ENCODE measurements at regions not wholly inside any gene's neighbourhood (a gene's known extent, or its start where the extent isn't known, plus 50 kb on each side); places are given as distances from the start of the nearest gene placed in this dataset.

DNA sequence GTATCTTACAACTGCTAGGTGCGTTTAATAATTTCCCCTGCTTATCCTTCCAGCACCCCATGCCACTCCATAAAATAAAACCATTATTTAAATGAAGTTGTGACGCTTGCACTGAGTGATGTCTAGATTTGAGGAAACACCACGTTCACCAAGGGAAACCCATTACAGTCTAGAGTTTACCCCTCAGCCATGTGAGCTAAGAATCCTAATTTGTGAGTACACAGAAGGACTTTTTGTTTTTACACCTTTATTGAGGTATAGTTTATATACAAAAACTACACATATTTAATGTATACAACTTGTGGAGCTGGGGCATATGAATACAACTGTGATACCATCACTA lies 326.8 kb downstream of the RAPGEF2 start:
- TF ChIP-seq EP300 (IDR thresholded peaks at IDR 0.05): no peak
- TF ChIP-seq, protein P1, sequence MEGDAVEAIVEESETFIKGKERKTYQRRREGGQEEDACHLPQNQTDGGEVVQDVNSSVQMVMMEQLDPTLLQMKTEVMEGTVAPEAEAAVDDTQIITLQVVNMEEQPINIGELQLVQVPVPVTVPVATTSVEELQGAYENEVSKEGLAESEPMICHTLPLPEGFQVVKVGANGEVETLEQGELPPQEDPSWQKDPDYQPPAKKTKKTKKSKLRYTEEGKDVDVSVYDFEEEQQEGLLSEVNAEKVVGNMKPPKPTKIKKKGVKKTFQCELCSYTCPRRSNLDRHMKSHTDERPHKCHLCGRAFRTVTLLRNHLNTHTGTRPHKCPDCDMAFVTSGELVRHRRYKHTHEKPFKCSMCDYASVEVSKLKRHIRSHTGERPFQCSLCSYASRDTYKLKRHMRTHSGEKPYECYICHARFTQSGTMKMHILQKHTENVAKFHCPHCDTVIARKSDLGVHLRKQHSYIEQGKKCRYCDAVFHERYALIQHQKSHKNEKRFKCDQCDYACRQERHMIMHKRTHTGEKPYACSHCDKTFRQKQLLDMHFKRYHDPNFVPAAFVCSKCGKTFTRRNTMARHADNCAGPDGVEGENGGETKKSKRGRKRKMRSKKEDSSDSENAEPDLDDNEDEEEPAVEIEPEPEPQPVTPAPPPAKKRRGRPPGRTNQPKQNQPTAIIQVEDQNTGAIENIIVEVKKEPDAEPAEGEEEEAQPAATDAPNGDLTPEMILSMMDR (IDR thresholded peaks at IDR 0.05): no peak
- TF ChIP-seq POLR2A (IDR thresholded peaks at IDR 0.05): no peak
- Histone ChIP-seq H3K27me3 (no peaks in the 10 kb centered on the region), H3K4me1 (ENCODE audit: insufficient read depth) (no peaks in the 10 kb centered on the region), H3K36me3 (no peaks in the 10 kb centered on the region), H3K27ac (no peak overlapping the region), H3K4me3 (no peak overlapping the region), H3K9me3 (no peaks in the 10 kb centered on the region)
- no peak for DNase-seq
- intact Hi-C loops (cut with DNase I): no loop called here
- WGBS, 3 donors: 60 to 73% (median 68%) methylated on average over 3 of the region's 3 CpGs

DNA sequence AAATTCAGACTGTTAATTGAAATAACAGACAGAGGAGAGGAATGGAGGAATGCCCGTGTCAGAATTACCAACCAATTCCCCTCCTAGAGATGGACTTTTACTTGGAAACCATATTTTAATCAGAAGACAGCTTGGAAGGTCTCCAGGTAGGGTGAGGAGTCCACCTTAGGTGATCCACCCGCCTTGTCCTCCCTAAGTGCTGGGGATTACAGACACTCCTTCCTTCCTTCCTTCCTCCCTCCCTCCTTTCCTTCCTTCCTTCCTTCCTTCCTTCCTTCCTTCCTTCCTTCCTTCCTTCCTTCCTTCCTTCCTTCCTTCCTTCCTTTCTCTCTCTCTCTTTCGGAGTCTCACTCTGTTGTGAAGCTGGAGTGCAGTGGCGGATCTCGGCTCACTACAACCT lies 328.0 kb downstream of the RAPGEF2 start:
- Histone ChIP-seq H3K27me3 (no peaks in the 10 kb centered on the region), H3K27ac (no peak overlapping the region), H3K9me3 (no peaks in the 10 kb centered on the region), H3K4me1 (ENCODE audit: insufficient read depth) (no peaks in the 10 kb centered on the region), H3K36me3 (no peaks in the 10 kb centered on the region), H3K4me3 (no peak overlapping the region)
- TF ChIP-seq, protein P1 (IDR thresholded peaks at IDR 0.05): no peak
- TF ChIP-seq EP300 (IDR thresholded peaks at IDR 0.05) (no peak), POLR2A (IDR thresholded peaks at IDR 0.05) (no peak)
- DNase-seq: no peak
- intact Hi-C loops (cut with DNase I): no loop called here
- WGBS, 3 donors: 93 to 94% (median 94%) methylated on average over 5 of the region's 5 CpGs

DNA sequence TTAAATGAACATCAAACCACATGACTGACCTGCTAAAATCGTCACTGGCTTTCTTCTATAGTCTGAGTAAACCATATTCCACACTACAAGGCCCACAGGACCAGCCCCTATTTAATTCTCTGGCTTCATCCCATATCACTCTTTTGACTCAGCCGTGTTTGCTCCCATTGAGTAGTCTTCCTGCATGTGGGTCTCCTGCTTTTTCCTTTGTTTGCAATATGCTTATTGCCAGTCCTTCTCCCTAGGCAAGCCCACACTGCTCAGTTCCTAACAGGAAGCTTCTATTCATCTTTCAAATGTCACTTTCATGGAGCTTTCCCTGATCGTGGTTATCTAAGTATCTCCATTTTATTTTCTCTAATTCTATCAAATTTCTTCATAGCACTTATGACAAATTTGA lies 329.6 kb downstream of the RAPGEF2 start:
- intact Hi-C loops (cut with DNase I): no loop called here
- TF ChIP-seq, protein P1 (IDR thresholded peaks at IDR 0.05): no peak
- no peak for TF ChIP-seq EP300 (IDR thresholded peaks at IDR 0.05)
- no peak for TF ChIP-seq POLR2A (IDR thresholded peaks at IDR 0.05)
- Histone ChIP-seq H3K4me1 (ENCODE audit: insufficient read depth) (no peaks in the 10 kb centered on the region), H3K36me3 (no peaks in the 10 kb centered on the region), H3K9me3 (no peaks in the 10 kb centered on the region), H3K27ac (no peak overlapping the region), H3K4me3 (no peak overlapping the region), H3K27me3 (no peaks in the 10 kb centered on the region)
- 64 to 72% (median 68%) methylated on average over 3 of the region's 3 CpGs for WGBS, 3 donors
- no peak for DNase-seq

DNA sequence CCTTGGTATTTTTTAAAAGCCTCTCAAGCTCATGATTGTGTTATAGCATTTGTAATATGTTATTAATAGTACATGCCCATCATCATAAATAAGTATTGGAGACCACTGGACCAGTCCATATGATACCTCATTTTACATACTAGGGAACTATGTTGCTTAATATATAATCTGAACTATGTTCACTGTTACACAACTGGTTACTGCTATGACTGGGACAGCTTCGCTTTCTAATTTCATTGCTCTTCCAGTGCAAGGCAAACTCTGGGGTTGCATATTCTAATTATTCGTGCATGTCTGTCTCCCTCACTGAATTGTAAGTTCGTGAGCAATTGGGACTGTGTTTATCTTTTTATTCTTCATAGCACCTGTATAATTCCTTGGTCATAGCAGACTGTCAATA lies 330.5 kb downstream of the RAPGEF2 start:
- Histone ChIP-seq H3K27ac (no peak overlapping the region), H3K4me3 (no peak overlapping the region), H3K36me3 (no peaks in the 10 kb centered on the region), H3K27me3 (no peaks in the 10 kb centered on the region), H3K4me1 (ENCODE audit: insufficient read depth) (no peaks in the 10 kb centered on the region), H3K9me3 (no peaks in the 10 kb centered on the region)
- no peak for DNase-seq
- intact Hi-C loops (cut with DNase I): no loop called here
- no peak for TF ChIP-seq POLR2A (IDR thresholded peaks at IDR 0.05)
- TF ChIP-seq EP300 (IDR thresholded peaks at IDR 0.05): no peak
- 84 to 91% (median 86%) methylated on average over 3 of the region's 3 CpGs for WGBS, 3 donors

DNA sequence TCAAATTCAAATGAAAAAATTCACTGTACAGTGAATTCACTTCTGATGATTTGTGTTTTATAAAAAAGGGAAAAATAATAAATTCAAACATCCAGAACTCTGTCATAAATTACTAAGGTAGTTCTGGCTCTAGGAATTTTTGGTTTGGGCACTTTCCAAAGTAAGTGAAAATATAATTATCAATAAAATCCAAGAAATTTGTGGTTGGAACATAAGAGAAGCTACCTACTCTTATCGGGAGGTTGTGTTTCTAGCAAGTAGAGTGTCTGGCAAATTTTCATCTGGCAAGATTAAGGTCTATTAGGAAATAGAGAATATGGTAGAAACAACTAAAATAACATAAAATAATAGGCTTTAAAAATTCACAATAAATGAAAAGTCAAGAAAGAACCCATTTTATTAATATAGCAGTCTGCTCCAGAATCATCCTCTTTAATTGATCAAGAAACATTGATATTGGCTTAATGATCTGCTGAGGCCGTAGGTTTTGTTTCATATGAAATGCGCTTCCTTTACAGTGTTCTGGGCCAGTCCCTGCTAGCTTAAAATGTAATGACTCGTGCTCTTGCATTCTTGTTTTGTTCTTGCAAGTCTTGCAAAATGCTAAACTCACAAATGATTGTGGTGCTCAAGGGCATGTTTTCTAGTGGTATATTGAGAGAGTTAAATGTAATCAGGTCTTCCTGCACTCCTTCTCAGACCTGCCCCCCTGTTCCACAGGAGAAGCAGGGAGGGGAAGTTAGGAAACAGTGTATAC lies 331.4 kb downstream of the RAPGEF2 start:
- no peaks in the 10 kb centered on the region for H3K36me3 ChIP-seq
- DNase-seq: no peak
- no peaks in the 10 kb centered on the region for H3K4me1 ChIP-seq (ENCODE audit: insufficient read depth)
- WGBS, 3 donors: 48 to 58% (median 57%) methylated on average over 4 of the region's 4 CpGs
- intact Hi-C loops (cut with DNase I): no loop called here
- no peaks in the 10 kb centered on the region for H3K27me3 ChIP-seq
- TF ChIP-seq EP300 (IDR thresholded peaks at IDR 0.05) (no peak), POLR2A (IDR thresholded peaks at IDR 0.05) (no peak)
- TF ChIP-seq, protein P1 (IDR thresholded peaks at IDR 0.05): no peak
- H3K4me3 ChIP-seq: no peak overlapping the region
- H3K9me3 ChIP-seq: no peaks in the 10 kb centered on the region
- H3K27ac ChIP-seq: no peak overlapping the region

Data from ovary (tissue), 7 donors.